Kidney tubule cell (primary cell): ENCODE measurements at regions not wholly inside any gene's neighbourhood (a gene's known extent, or its start where the extent isn't known, plus 50 kb on each side); places are given as distances from the start of the nearest gene placed in this dataset.
"Not testable (repeated sequence)": the region's sequence is repeated elsewhere in the genome, so short reads cannot be mapped to it uniquely, and the experiment has no call there.

ENCODE experiments used
- DNase-seq: peaks from one replicate; pipeline ENCODE4 v3.0.0-alpha.2; 2018; ENCODE audit warnings: low spot score

DNA sequence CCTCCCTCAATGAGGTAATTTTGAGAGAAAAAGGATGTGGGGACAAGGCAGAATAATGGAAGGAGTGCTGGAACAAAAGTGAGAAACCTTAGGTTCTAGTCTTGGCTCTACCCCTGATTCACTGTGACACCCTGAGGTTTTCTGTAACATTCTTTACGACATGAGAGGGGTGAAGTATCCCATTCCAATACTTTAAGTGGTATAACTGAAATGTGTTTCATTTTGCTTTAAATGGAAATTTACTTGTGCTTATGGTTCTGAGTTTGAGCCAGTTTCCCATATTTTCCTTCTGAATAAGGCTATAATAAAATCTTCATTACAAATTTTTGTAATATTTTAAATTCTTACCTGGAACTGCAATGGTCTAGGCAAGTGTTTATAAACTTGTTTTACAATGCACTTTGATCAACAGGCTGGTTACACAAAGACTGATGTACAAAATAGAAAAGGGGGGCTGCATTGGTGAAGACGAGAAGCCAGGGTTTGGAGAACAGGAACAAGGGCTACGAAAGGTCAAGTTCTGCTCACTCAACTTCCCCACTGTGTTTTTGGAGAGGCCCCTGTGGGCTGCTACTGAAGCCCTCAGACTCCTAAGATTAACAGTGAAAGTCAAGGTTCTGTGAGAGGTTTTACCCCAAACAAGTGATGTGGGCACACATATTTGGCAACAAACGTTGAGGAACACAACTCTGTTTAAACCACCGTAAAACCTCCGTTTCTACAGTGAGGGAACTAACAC, 171.9 kb upstream of the ELL2 start:
- no peak for DNase-seq

DNA sequence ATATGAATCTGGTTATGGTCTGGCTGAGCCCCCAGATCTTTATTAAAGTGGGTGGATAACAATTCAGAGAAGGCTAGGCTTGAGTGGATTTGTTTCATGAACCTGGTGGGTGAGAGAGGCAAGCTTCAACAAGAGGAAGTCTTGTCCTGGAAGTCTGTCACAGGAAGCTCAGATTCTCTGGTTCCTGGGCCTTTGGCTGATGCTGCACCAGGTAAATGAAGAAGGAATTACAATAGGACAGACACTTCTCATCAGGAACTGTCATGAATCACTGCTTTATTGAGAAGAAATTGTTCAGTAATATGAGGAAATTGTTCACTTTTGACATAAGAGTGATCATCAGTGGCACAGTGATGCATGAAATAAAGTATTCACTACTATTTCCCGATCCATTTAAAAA, 167.6 kb upstream of the ELL2 start:
- no peak for DNase-seq

GRCh38 chr5:96128204-96128864, 166.7 kb upstream of the ELL2 start:
- DNase-seq, result no peak

DNA sequence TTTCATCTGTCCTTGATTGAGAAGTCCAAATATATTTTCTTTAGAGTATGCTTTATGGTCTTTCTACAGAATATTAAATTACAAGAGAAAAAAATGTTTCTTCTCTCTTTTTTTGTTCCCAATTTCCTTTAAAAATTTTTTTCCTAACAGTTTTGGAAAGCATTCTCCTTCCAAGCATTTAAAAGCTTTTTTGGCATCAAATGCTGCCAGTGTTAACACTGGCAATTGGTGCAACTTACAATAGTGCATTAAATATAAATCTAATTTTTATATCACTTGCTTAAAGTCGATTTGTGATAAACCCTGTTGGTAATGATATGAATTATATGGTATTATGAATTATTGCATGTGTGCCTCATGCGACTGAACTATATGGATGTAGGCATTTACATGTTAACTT, 165.9 kb upstream of the ELL2 start:
- no peak for DNase-seq

DNA sequence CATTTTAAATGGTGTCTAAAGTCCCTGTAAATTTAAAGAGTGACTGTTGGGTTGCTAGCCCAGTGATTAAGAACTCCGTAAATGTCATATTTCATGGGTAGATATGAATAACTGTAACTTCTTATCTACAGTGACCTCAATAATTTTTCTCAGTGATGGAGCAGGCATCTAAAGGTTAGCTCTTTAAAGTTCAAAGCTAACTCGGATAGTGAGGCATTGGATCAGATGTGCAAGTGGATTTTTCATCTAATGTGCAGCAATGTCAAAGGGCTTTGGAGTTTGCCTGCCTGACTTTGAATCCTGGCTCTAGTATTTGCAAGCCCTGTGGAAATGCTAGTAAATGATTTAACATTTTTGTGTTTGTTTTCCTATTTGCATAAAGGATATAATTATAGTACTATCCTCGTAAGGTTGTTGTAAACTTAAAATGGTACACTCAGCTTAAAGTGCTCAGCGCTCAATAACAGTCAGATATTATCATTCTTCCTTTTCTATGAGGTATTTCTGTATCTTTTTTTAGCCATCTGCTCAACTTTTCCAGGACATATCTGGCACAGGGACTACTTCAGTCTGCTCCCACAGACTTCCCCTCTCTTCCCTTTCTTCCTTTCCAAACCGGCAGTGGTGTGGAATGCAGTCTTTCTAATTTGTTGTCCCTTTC, 163.7 kb upstream of the ELL2 start:
- no peak for DNase-seq

DNA sequence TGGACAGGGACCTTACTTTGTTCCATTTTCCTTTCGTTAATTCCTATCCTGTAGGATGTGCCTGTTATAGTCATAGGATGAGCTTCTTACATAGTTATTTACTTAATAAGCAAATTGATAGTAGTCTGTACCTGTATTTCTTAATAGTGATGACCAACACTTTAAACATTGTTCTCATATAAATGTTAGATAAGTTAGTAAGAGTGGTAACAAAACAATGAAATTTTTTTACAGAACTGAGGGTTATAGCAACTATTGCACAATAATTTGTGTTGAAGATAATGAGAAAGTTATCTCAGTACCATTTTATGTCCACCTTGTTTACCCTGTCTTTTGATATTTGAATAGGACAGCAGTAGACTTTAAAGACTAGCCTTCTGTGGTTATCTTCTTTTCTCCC, 162.9 kb upstream of the ELL2 start:
- DNase-seq, result no peak

DNA sequence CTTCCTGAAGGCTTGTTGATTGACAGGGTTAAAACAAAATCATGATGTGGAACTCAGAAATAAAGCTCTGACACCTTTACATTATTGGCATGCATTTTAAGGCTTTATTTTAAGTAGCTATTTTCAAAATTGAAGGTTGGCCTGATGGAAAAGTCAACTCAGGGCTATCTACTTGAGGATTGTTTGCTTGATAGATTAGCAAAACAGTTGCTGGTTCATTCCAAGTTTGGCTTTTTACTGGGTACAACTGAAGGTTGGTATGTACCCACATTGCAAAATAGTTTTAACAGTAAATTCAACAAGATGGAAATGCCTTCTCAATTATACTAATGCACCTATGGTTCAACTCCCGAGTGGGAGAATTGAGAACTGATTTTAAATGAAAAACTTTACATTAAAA, 161.8 kb upstream of the ELL2 start:
- DNase-seq, result no peak

GRCh38 chr5:96121364-96121763, 159.7 kb upstream of the ELL2 start:
- no peak for DNase-seq

DNA sequence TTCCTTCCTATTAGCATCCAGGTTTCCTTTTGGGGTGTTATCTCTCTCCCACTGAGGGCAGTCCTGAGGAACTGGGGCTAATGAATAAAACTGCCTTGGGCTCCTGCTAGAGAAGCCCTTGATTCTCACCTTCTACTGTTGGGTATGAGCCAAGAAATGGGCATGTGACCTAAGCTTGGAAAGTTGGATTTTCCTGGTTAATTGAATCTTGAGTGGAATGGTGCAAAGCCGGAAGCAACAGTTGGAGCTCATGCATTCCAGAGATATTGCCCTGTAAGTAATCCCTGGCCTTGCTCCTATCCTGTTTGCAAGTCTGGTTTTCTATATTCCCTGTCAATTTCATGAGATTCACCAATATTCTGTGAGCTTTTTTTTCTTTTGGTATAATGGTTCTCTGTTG, 158.5 kb upstream of the ELL2 start:
- DNase-seq, result peak; percentile 50

GRCh38 chr5:96117771-96118651, 156.4 kb upstream of the ELL2 start:
- peak; percentile 46 for DNase-seq

- no peak for DNase-seq
These were observed 153.6 kb upstream of the ELL2 start for GRCh38 chr5:96115147-96115807.

DNA sequence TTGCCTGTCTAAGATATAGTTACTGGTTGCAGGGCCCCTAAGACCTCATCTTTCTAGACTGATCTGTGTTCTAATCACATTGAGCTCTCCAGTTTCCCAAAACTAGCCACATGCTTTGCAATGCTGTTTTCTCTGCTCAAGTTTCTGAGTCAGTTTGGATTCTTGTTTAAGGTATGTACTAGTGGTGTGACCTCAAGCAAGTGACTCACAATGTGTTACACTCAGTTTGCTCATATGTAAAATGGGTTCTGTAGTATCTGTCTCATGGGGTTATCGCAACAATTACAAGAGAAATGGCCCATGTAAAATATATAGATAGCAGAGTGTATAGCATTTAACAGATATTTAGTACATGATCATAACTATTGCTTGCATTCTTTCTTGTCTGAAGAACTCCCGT, 153.1 kb upstream of the ELL2 start:
- DNase-seq, result peak; percentile 72

DNA sequence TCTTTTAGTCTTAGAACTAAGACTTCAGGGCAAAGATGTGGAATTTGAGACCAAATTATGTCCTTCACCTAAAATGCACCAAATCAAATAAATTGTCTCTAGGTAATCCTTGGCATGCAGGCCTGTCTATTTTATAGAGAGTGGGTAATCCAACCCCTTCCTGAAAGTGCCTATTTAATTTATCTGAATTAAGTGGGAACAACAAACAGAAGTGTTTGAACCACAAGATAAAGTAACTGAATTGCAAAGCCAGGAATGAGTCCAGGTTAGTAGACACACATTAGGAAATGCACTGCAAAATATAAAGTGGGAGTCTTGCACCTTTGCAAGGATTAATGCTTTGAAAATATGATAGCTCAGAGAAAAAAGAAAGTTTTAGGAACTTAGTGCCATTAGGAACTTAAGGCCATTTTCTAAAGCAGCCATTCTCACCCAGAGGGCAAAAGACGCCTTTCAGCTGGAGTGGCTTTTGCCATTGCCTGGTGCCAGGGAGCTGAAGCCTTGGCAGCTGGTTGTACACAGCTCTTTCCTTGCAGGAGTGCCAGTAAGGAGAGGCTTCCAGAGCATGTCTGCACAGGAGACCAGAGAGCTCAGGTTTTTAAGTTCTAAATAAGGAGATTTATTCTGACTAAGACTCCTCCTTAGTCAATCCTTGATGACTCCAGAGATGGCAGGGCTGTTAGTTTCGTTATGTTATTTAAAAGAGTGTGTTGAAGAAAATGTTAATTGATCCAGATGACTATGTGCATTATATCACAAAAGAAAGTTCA, 151.7 kb upstream of the ELL2 start:
- DNase-seq, result no peak

- DNase-seq, result no peak
These were observed 151.1 kb upstream of the ELL2 start for GRCh38 chr5:96112703-96113102.

DNA sequence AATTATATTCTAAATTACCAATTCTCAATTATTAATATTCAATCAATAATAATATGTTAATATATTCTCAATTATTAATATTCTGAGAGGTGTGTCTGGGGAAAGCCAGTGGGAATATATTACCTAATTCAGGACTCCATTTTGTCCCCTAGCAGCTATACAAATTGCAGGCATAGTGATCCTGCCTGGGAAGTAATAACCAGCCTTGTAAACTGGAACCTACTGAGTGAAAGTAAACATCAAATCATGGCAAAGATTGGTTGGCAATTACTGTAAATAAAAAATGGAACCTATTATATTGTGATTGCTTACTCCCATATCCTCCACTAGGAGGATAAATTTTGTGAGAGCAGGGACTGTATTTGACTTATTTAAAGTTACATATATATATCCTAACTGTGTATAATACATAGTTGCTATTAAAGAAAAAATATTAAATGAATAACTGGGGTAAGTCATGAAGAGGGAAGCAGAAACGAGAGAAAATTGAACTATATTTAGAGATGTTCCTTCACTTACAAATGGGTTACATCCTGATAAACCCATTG, 150.5 kb upstream of the ELL2 start:
- no peak for DNase-seq

- no peak for DNase-seq
These were observed 149.6 kb upstream of the ELL2 start for GRCh38 chr5:96111080-96111756.

GRCh38 chr5:96110300-96110699, 148.6 kb upstream of the ELL2 start:
- no peak for DNase-seq

GRCh38 chr5:96108629-96109028, 147.0 kb upstream of the ELL2 start:
- not testable (repeated sequence) for DNase-seq

DNA sequence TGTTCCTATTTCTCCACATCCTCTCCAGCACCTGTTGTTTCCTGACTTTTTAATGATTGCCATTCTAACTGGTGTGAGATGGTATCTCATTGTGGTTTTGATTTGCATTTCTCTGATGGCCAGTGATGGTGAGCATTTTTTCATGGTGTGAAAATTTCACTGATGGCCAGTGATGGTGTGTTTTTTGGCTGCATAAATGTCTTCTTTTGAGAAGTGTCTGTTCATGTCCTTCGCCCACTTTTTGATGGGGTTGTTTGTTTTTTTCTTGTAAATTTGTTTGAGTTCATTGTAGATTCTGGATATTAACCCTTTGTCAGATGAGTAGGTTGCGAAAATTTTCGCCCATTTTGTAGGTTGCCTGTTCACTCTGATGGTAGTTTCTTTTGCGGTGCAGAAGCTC, 142.2 kb upstream of the ELL2 start:
- not testable (repeated sequence) for DNase-seq
